T-helper 2 cell treated with Interferon-gamma antibody and Interleukin-4, amounts not matched to agents 5 μg/mL and 100 μg/mL, for 36 hours (primary cell): ENCODE measurements at regions not wholly inside any gene's neighbourhood (a gene's known extent, or its start where the extent isn't known, plus 50 kb on each side); places are given as distances from the start of the nearest gene placed in this dataset.

ENCODE experiments used
- DNase-seq: peaks from one replicate; pipeline ENCODE4 v3.0.0; 2021; ENCODE audit warnings: low spot score
- H3K27ac Mint-ChIP-seq: one replicate; pipeline ENCODE4 v1.8.0; 2021; ENCODE audit warnings: mild to moderate bottlenecking, mixed read lengths
- H3K27me3 Mint-ChIP-seq: one replicate; pipeline ENCODE4 v1.8.0; 2021; ENCODE audit warnings: low read depth, mixed read lengths
- H3K36me3 Mint-ChIP-seq: one replicate; pipeline ENCODE4 v1.8.0; 2021; ENCODE audit warnings: low read depth, mixed read lengths
- H3K4me1 Mint-ChIP-seq: one replicate; pipeline ENCODE4 v1.8.0; 2021; ENCODE audit warnings: low read depth, mixed read lengths
- H3K4me3 Mint-ChIP-seq: one replicate; pipeline ENCODE4 v1.8.0; 2022; ENCODE audit warnings: mild to moderate bottlenecking, moderate library complexity, mixed read lengths
- H3K9me3 Mint-ChIP-seq: one replicate; pipeline ENCODE4 v1.8.0; 2021; ENCODE audit warnings: mixed read lengths

GRCh38 chr17:79546386-79546785 lies 64.5 kb downstream of the RBFOX3 start:
- Mint-ChIP-seq H3K27ac (no peak overlapping the region), H3K9me3 (no peaks in the 10 kb centered on the region), H3K36me3 (no peaks in the 10 kb centered on the region), H3K4me1 (no peaks in the 10 kb centered on the region), H3K27me3 (no peaks in the 10 kb centered on the region), H3K4me3 (no peak overlapping the region)
- no peak for DNase-seq

GRCh38 chr17:79545251-79546005 lies 65.4 kb downstream of the RBFOX3 start:
- H3K9me3 Mint-ChIP-seq, result no peaks in the 10 kb centered on the region
- H3K4me3 Mint-ChIP-seq, result no peak overlapping the region
- no peak overlapping the region for H3K27ac Mint-ChIP-seq
- H3K4me1 Mint-ChIP-seq, result no peaks in the 10 kb centered on the region
- no peaks in the 10 kb centered on the region for H3K36me3 Mint-ChIP-seq
- H3K27me3 Mint-ChIP-seq, result no peaks in the 10 kb centered on the region
- no peak for DNase-seq

DNA sequence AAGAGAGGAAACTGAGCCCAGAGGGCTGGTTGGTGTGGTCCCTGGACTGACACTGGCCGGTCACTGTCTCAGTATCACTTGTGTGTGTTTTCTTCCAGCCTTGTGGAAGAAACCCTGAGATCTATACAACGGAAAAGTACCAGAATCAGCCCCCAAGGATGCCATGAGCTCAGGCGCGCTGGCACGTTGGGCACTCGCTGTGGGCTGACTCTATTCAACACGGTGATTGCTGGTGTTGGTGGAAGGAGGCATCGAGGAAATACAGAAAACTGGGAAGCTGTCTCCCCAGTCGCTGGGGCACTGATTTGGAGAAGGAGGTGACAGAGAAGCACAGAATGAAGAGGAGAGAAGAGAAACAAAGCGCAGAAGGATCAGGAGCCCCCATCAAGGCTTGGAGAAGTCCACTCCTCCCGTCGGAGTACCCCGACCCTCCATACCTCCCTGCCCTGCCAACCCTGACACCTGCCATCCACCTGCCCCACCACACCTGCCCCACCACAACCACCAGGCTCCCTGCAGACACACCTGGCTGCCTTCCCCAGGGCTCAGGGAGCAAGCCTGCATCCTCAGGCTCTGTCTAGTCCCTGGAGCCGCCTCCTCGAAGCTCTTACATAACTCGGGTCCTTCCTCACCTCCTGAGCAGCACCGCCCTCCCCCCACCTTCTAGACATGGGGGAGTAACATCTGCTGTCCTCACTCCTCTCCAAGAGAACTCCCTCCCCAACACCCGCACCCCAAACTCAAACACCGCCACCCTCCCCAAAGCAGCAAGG lies 66.5 kb downstream of the RBFOX3 start:
- H3K27ac Mint-ChIP-seq, result no peak overlapping the region
- no peaks in the 10 kb centered on the region for H3K36me3 Mint-ChIP-seq
- no peaks in the 10 kb centered on the region for H3K27me3 Mint-ChIP-seq
- no peaks in the 10 kb centered on the region for H3K9me3 Mint-ChIP-seq
- no peaks in the 10 kb centered on the region for H3K4me1 Mint-ChIP-seq
- no peak for DNase-seq
- no peak overlapping the region for H3K4me3 Mint-ChIP-seq

DNA sequence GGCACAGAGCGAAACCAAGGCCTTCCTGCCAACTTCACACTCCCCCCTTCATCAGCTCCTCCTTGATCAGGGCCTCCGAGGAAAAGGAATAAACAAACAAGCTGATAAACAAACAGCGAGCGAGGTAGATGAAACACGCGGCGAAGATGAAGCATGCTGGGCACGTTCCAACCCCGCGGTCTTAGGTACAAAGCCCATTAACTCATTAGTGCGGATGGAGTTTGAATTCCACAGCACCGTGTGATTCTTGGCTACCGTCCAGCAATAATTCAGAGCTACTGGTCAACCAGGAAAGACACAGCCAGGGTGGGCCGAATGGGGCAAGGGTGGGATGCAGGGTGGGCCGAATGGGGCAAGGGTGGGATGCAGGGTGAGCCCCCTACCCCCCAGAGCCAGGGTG lies 67.3 kb downstream of the RBFOX3 start:
- Mint-ChIP-seq H3K27ac (no peak overlapping the region), H3K36me3 (no peaks in the 10 kb centered on the region), H3K4me3 (no peak overlapping the region), H3K4me1 (no peaks in the 10 kb centered on the region), H3K27me3 (no peaks in the 10 kb centered on the region), H3K9me3 (no peaks in the 10 kb centered on the region)
- no peak for DNase-seq

DNA sequence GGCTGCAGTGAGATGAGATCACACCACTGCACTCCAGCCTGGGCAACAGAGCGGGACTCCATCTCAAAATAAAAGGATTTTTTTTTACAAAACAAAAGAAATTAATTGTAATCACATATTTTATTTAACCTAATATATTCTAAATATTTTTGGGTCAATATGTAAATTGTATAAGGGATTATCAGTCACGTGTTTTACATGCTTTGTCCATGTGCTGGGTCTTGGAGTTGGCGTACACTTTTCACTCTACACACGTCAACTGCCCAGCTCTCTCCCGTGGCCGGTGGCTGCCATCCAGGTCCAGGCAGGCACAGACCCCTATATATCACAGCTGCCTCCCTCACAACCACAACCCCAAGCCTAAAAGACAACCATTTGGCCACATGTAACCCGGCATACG lies 68.1 kb downstream of the RBFOX3 start:
- DNase-seq, result no peak
- Mint-ChIP-seq H3K27me3 (no peaks in the 10 kb centered on the region), H3K27ac (no peak overlapping the region), H3K4me3 (no peak overlapping the region), H3K4me1 (no peaks in the 10 kb centered on the region), H3K9me3 (no peaks in the 10 kb centered on the region), H3K36me3 (no peaks in the 10 kb centered on the region)

DNA sequence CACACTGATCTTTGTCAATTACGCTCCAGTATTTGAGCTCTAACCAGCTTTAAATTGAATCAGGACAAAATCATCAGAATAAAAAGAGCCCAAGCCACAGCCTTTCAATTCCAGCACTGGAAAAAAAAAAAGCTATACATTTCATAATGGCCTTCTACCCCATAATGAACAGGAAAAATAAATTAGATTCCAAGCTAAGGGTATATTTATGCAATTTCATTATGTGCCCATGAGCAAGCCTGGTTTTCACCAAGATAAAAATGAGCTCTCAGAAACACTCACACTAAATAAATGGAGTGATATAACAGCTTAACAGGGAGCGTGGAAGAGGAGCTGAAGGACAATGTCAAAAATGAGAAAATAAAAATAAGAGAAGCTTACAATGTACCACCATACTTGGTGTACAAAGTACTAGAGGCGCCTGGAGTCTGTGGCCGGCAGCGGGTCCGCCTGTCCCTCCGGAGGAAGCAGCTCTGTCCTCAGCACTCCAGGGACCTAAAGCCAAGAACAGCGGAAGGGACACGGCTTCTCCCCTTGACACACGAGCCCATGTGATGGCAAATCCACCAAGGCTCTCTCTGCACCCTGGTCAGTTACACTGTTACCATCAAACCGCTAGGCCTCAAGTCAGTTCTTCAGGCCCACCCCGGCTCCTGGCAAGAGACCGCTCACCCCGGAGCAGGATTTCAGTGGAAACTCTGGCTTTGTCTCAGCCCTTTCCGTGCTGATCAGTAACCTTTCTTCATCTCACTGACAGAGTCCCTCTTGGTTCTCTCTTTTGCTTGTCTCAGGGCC lies 69.6 kb downstream of the RBFOX3 start:
- Mint-ChIP-seq H3K36me3 (no peaks in the 10 kb centered on the region), H3K4me1 (no peaks in the 10 kb centered on the region), H3K4me3 (no peak overlapping the region), H3K27ac (no peak overlapping the region), H3K27me3 (no peaks in the 10 kb centered on the region), H3K9me3 (no peaks in the 10 kb centered on the region)
- no peak for DNase-seq

GRCh38 chr17:79539944-79540705 lies 70.7 kb downstream of the RBFOX3 start:
- Mint-ChIP-seq H3K27me3 (no peaks in the 10 kb centered on the region), H3K9me3 (no peaks in the 10 kb centered on the region), H3K27ac (no peak overlapping the region), H3K4me3 (no peak overlapping the region), H3K36me3 (no peaks in the 10 kb centered on the region), H3K4me1 (no peaks in the 10 kb centered on the region)
- no peak for DNase-seq

- H3K27me3 Mint-ChIP-seq, result no peaks in the 10 kb centered on the region
- H3K4me1 Mint-ChIP-seq, result no peaks in the 10 kb centered on the region
- no peak overlapping the region for H3K27ac Mint-ChIP-seq
- DNase-seq, result no peak
- H3K36me3 Mint-ChIP-seq, result no peaks in the 10 kb centered on the region
- no peak overlapping the region for H3K4me3 Mint-ChIP-seq
- no peaks in the 10 kb centered on the region for H3K9me3 Mint-ChIP-seq
Measured at GRCh38 chr17:79538291-79538690, 72.6 kb downstream of the RBFOX3 start.

- Mint-ChIP-seq H3K4me3 (no peak overlapping the region), H3K27me3 (no peaks in the 10 kb centered on the region), H3K9me3 (no peaks in the 10 kb centered on the region), H3K36me3 (no peaks in the 10 kb centered on the region), H3K4me1 (no peaks in the 10 kb centered on the region), H3K27ac (no peak overlapping the region)
- no peak for DNase-seq
Measured at GRCh38 chr17:79537686-79538085, 73.2 kb downstream of the RBFOX3 start.

GRCh38 chr17:79537061-79537460 lies 73.8 kb downstream of the RBFOX3 start:
- Mint-ChIP-seq H3K27me3 (no peaks in the 10 kb centered on the region), H3K4me1 (no peaks in the 10 kb centered on the region), H3K27ac (no peak overlapping the region), H3K9me3 (no peaks in the 10 kb centered on the region), H3K36me3 (no peaks in the 10 kb centered on the region), H3K4me3 (no peak overlapping the region)
- DNase-seq, result no peak

- H3K36me3 Mint-ChIP-seq, result no peaks in the 10 kb centered on the region
- H3K4me3 Mint-ChIP-seq, result no peak overlapping the region
- no peak for DNase-seq
- no peaks in the 10 kb centered on the region for H3K9me3 Mint-ChIP-seq
- no peaks in the 10 kb centered on the region for H3K4me1 Mint-ChIP-seq
- H3K27ac Mint-ChIP-seq, result no peak overlapping the region
- H3K27me3 Mint-ChIP-seq, result no peaks in the 10 kb centered on the region
Measured at GRCh38 chr17:79536212-79536840, 74.5 kb downstream of the RBFOX3 start.

DNA sequence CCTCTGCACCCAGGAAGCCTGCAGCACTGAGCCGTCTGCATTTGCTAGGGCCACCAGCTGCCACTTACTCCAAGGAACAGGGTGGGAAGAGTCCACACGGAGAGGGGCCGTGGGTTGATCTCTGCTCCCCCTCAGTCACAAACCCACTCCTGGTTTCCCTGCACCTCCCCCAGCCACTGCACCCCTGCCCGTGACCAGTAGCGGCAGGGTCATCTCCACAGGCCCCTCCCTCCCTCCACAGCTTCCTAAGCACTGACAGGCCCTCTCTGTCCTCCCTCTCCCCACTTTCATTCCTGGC lies 75.2 kb downstream of the RBFOX3 start:
- no peak for DNase-seq
- no peaks in the 10 kb centered on the region for H3K9me3 Mint-ChIP-seq
- H3K27ac Mint-ChIP-seq, result no peak overlapping the region
- H3K4me1 Mint-ChIP-seq, result no peaks in the 10 kb centered on the region
- no peak overlapping the region for H3K4me3 Mint-ChIP-seq
- no peaks in the 10 kb centered on the region for H3K36me3 Mint-ChIP-seq
- no peaks in the 10 kb centered on the region for H3K27me3 Mint-ChIP-seq

GRCh38 chr17:79534851-79535727 lies 75.8 kb downstream of the RBFOX3 start:
- H3K9me3 Mint-ChIP-seq, result no peaks in the 10 kb centered on the region
- H3K4me3 Mint-ChIP-seq, result no peak overlapping the region
- no peaks in the 10 kb centered on the region for H3K4me1 Mint-ChIP-seq
- H3K36me3 Mint-ChIP-seq, result no peaks in the 10 kb centered on the region
- no peak for DNase-seq
- no peaks in the 10 kb centered on the region for H3K27me3 Mint-ChIP-seq
- H3K27ac Mint-ChIP-seq, result no peak overlapping the region
